K562 (cell line): ENCODE measurements at regions not wholly inside any gene's neighbourhood (a gene's known extent, or its start where the extent isn't known, plus 50 kb on each side); places are given as distances from the start of the nearest gene placed in this dataset.

Source experiments
- CREM ChIP-seq: IDR thresholded peaks from 2 replicates; pipeline ENCODE4 v1.6.1; 2014; ENCODE audit warnings: antibody characterized with exemption, low read depth
- FOXJ3 ChIP-seq: sonication (generic); formaldehyde crosslinking; IDR thresholded peaks from 2 replicates; pipeline ENCODE4 v1.4.0; 2020; ENCODE audit warnings: mild to moderate bottlenecking, missing genetic modification reagents
- HDAC8 ChIP-seq: fragments of 450-650 bp; IDR thresholded peaks from 2 replicates; pipeline ENCODE4 v1.6.1; 2016; ENCODE audit warnings: mild to moderate bottlenecking, missing genetic modification characterization, moderate library complexity, missing compliant biosample characterization
- SOX6 ChIP-seq: fragments of 450-650 bp; IDR thresholded peaks from 2 replicates; pipeline ENCODE4 v1.6.1; 2014; ENCODE audit warnings: mild to moderate bottlenecking
- ZFP30 ChIP-seq: fragments of 250-450 bp; sonication (Bioruptor Pico); IDR thresholded peaks from 2 replicates; pipeline ENCODE4 v1.8.0; 2022; ENCODE audit warnings: moderate library complexity, mild to moderate bottlenecking, inconsistent platforms, borderline replicate concordance
- ZNF354B ChIP-seq: fragments of 250-450 bp; sonication (Bioruptor Pico); IDR thresholded peaks from 2 replicates; pipeline ENCODE4 v1.4.0; 2020
- TF ChIP-seq, protein P1 (sequence below): fragments of 200-600 bp; sonication (generic); IDR thresholded peaks from one replicate; pipeline ENCODE4 v1.6.1; 2012; ENCODE audit warnings: mild to moderate bottlenecking, low read depth, low read length, inconsistent platforms

DNA sequence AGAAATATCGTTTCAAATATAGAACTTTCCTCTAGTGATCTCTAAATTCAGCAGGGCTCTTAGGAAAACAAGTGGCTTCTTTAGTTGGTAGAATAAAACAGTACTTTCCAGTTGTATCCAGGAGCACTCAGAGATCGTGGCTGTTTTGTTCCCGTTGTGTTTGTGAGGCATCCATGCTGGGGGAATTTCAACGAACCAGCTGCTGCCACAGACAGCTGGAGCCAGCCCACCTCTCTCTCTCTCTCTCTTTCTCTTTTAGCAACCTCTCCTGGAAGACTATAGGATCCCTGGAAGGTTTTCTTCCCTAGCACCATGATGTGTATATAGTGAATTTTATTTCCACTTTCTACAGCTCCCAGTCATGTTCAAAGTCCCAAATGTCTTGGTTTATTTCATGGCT, 1116.0 kb upstream of the SEMA6A start (continued):
- TF ChIP-seq, protein P1, sequence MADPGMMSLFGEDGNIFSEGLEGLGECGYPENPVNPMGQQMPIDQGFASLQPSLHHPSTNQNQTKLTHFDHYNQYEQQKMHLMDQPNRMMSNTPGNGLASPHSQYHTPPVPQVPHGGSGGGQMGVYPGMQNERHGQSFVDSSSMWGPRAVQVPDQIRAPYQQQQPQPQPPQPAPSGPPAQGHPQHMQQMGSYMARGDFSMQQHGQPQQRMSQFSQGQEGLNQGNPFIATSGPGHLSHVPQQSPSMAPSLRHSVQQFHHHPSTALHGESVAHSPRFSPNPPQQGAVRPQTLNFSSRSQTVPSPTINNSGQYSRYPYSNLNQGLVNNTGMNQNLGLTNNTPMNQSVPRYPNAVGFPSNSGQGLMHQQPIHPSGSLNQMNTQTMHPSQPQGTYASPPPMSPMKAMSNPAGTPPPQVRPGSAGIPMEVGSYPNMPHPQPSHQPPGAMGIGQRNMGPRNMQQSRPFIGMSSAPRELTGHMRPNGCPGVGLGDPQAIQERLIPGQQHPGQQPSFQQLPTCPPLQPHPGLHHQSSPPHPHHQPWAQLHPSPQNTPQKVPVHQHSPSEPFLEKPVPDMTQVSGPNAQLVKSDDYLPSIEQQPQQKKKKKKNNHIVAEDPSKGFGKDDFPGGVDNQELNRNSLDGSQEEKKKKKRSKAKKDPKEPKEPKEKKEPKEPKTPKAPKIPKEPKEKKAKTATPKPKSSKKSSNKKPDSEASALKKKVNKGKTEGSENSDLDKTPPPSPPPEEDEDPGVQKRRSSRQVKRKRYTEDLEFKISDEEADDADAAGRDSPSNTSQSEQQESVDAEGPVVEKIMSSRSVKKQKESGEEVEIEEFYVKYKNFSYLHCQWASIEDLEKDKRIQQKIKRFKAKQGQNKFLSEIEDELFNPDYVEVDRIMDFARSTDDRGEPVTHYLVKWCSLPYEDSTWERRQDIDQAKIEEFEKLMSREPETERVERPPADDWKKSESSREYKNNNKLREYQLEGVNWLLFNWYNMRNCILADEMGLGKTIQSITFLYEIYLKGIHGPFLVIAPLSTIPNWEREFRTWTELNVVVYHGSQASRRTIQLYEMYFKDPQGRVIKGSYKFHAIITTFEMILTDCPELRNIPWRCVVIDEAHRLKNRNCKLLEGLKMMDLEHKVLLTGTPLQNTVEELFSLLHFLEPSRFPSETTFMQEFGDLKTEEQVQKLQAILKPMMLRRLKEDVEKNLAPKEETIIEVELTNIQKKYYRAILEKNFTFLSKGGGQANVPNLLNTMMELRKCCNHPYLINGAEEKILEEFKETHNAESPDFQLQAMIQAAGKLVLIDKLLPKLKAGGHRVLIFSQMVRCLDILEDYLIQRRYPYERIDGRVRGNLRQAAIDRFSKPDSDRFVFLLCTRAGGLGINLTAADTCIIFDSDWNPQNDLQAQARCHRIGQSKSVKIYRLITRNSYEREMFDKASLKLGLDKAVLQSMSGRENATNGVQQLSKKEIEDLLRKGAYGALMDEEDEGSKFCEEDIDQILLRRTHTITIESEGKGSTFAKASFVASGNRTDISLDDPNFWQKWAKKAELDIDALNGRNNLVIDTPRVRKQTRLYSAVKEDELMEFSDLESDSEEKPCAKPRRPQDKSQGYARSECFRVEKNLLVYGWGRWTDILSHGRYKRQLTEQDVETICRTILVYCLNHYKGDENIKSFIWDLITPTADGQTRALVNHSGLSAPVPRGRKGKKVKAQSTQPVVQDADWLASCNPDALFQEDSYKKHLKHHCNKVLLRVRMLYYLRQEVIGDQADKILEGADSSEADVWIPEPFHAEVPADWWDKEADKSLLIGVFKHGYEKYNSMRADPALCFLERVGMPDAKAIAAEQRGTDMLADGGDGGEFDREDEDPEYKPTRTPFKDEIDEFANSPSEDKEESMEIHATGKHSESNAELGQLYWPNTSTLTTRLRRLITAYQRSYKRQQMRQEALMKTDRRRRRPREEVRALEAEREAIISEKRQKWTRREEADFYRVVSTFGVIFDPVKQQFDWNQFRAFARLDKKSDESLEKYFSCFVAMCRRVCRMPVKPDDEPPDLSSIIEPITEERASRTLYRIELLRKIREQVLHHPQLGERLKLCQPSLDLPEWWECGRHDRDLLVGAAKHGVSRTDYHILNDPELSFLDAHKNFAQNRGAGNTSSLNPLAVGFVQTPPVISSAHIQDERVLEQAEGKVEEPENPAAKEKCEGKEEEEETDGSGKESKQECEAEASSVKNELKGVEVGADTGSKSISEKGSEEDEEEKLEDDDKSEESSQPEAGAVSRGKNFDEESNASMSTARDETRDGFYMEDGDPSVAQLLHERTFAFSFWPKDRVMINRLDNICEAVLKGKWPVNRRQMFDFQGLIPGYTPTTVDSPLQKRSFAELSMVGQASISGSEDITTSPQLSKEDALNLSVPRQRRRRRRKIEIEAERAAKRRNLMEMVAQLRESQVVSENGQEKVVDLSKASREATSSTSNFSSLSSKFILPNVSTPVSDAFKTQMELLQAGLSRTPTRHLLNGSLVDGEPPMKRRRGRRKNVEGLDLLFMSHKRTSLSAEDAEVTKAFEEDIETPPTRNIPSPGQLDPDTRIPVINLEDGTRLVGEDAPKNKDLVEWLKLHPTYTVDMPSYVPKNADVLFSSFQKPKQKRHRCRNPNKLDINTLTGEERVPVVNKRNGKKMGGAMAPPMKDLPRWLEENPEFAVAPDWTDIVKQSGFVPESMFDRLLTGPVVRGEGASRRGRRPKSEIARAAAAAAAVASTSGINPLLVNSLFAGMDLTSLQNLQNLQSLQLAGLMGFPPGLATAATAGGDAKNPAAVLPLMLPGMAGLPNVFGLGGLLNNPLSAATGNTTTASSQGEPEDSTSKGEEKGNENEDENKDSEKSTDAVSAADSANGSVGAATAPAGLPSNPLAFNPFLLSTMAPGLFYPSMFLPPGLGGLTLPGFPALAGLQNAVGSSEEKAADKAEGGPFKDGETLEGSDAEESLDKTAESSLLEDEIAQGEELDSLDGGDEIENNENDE = no peak
- TF ChIP-seq CREM (no peak), SOX6 (no peak), HDAC8 (tag) (no peak), FOXJ3 (CRISPR knock-in tag) (no peak), ZFP30 (CRISPR knock-in tag) (no peak), ZNF354B (CRISPR knock-in tag) (no peak)
